ENCODE measurements at regions not wholly inside any gene's neighbourhood (a gene's known extent, or its start where the extent isn't known, plus 50 kb on each side); places are given as distances from the start of the nearest gene placed in this dataset.

DNA sequence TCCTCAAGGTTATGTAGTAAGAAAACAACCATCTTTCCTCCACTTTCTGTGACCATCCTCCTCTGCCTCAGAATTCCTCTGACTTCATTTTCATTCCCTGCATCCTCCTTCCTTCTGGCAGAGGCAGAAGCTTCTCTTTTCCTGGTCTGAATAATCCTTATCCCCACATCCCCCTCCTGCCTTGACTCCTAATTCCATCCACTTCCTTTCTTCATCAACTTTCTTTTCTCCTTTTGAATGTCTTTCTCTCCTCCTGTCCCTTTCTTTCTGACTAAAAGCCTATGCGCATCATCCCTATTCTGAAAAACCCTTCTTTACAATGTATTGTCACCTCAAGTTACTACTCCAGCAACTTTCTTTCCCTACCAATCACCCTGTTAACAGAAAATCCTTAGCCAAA is 79.0 kb downstream of the CDO1 start:
- TF ChIP-seq POLR2AphosphoS5 (IDR thresholded peaks at IDR 0.05; ENCODE audit: low read depth): no peak
- TF ChIP-seq EZH2 (IDR thresholded peaks at IDR 0.05; ENCODE audit: low read depth, unreplicated experiment): no peak
- TF ChIP-seq, protein P1, sequence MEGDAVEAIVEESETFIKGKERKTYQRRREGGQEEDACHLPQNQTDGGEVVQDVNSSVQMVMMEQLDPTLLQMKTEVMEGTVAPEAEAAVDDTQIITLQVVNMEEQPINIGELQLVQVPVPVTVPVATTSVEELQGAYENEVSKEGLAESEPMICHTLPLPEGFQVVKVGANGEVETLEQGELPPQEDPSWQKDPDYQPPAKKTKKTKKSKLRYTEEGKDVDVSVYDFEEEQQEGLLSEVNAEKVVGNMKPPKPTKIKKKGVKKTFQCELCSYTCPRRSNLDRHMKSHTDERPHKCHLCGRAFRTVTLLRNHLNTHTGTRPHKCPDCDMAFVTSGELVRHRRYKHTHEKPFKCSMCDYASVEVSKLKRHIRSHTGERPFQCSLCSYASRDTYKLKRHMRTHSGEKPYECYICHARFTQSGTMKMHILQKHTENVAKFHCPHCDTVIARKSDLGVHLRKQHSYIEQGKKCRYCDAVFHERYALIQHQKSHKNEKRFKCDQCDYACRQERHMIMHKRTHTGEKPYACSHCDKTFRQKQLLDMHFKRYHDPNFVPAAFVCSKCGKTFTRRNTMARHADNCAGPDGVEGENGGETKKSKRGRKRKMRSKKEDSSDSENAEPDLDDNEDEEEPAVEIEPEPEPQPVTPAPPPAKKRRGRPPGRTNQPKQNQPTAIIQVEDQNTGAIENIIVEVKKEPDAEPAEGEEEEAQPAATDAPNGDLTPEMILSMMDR (conservative IDR thresholded peaks at IDR 0.05; ENCODE audit: low read depth in 2 of 2): no peak
- TF ChIP-seq EZH2phosphoT487 (IDR thresholded peaks at IDR 0.05; ENCODE audit: unreplicated experiment): no peak
- no peak for TF ChIP-seq CREB1 (CRISPR knock-in tag; IDR thresholded peaks at IDR 0.05; ENCODE audit: low read depth)
- TF ChIP-seq, protein P2, sequence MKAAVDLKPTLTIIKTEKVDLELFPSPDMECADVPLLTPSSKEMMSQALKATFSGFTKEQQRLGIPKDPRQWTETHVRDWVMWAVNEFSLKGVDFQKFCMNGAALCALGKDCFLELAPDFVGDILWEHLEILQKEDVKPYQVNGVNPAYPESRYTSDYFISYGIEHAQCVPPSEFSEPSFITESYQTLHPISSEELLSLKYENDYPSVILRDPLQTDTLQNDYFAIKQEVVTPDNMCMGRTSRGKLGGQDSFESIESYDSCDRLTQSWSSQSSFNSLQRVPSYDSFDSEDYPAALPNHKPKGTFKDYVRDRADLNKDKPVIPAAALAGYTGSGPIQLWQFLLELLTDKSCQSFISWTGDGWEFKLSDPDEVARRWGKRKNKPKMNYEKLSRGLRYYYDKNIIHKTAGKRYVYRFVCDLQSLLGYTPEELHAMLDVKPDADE (IDR thresholded peaks at IDR 0.05): no peak
